ENCODE measurements at regions not wholly inside any gene's neighbourhood (a gene's known extent, or its start where the extent isn't known, plus 50 kb on each side); places are given as distances from the start of the nearest gene placed in this dataset.

- Histone ChIP-seq H3K36me3 (no peaks in the 10 kb centered on the region), H3K4me3 (no peak overlapping the region), H3K9me3 (no peaks in the 10 kb centered on the region), H3K27me3 (no peaks in the 10 kb centered on the region), H3K4me1 (no peaks in the 10 kb centered on the region), H3K27ac (no peak overlapping the region)
- DNase-seq (ENCODE audit: low spot score), result no peak
- no peak for TF ChIP-seq CTCF (IDR thresholded peaks at IDR 0.05)
Observed at GRCh38 chr2:234273887-234274584, 222.8 kb downstream of the ARL4C start.

DNA sequence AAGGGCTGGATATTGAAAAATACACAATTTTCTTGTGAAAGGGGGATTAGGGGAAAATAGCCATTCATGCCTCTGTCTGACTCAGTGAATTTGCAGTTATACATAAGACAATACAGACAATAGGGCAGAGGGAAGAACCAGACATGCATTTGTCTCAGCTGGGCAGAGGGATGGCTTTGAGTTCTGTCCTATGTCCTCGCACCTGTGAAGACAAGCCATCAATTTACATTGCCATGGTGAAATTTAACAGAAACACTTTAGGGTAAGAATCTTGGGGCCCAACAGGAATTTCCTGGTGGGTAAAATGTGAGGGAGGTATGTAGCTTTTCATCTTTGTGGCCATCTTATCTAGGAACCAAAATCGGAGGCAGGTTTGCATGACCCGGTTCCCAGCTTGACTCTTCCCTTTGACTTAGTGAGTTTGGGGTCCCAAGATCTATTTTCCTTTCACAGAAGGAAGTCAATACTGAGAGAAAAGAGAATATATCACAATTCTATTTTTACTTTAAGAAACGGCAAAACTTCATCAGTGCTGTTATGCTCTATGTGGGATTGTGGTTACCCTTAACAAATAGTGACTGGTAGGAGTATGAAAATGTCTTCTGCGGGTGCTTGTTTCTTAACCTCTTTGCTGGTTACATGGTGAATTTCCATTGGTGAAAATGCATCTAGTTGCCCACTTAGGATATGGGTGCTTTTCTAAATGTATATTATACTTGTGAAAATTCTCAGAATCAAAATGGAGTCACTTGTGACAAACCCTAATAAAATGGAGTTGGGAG is 221.8 kb downstream of the SPP2 start:
- Histone ChIP-seq H3K4me3 (no peak overlapping the region), H3K9me3 (no peaks in the 10 kb centered on the region), H3K27ac (no peak overlapping the region), H3K27me3 (no peaks in the 10 kb centered on the region), H3K4me1 (no peaks in the 10 kb centered on the region), H3K36me3 (no peaks in the 10 kb centered on the region)
- no peak for TF ChIP-seq CTCF (IDR thresholded peaks at IDR 0.05)
- no peak for DNase-seq (ENCODE audit: low spot score)

GRCh38 chr2:234271338-234271737 is 220.8 kb downstream of the SPP2 start:
- no peaks in the 10 kb centered on the region for H3K9me3 ChIP-seq
- no peak overlapping the region for H3K4me3 ChIP-seq
- H3K27me3 ChIP-seq, result no peaks in the 10 kb centered on the region
- no peak overlapping the region for H3K27ac ChIP-seq
- no peak for DNase-seq (ENCODE audit: low spot score)
- no peaks in the 10 kb centered on the region for H3K4me1 ChIP-seq
- no peak for TF ChIP-seq CTCF (IDR thresholded peaks at IDR 0.05)
- no peaks in the 10 kb centered on the region for H3K36me3 ChIP-seq

DNA sequence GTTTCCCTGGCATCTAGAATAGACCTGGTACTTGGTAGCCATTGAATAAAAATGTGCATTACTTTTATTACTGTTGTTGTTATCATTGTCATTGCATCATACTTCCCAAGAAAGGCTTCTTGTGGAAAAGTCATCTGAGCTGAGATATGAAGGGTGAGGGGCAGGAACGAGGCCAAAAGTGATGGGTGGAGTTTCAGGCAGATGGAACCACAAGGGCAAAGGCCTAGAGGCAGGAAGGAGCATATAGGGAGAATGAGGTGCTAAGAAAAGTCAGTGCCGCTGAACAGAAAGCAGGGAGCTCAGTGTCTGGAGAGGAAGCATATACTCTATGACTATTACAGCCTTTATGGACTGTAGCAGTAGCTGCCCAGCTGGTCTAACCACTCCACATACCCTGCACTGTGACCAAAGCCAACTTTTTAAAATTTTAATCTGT is 219.3 kb downstream of the SPP2 start:
- no peak for DNase-seq (ENCODE audit: low spot score)
- no peak for TF ChIP-seq CTCF (IDR thresholded peaks at IDR 0.05)
- H3K27ac ChIP-seq, result no peak overlapping the region
- no peak overlapping the region for H3K4me3 ChIP-seq
- no peaks in the 10 kb centered on the region for H3K27me3 ChIP-seq
- no peaks in the 10 kb centered on the region for H3K9me3 ChIP-seq
- H3K36me3 ChIP-seq, result no peaks in the 10 kb centered on the region
- H3K4me1 ChIP-seq, result no peaks in the 10 kb centered on the region

DNA sequence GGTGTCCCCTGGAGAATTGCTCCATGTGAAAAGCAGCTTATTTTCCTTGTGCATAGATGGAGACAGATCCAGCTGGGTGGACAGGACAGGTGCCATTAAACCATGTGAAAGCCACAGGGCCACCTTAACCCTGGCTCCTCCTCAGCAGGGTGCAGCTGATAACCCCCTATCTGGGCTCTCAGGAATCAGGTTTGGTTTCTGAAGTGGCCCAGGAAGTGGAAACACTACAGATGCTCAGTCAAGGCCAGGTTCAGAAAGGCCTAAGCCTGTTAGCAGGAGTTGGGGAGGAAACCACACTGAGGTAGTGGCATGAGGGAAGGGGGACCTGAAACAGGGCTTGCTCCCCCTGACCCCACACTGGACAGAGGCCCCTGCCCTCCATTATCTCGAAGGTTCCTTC is 217.0 kb downstream of the SPP2 start:
- no peaks in the 10 kb centered on the region for H3K9me3 ChIP-seq
- H3K36me3 ChIP-seq, result no peaks in the 10 kb centered on the region
- no peaks in the 10 kb centered on the region for H3K4me1 ChIP-seq
- no peak for TF ChIP-seq CTCF (IDR thresholded peaks at IDR 0.05)
- no peaks in the 10 kb centered on the region for H3K27me3 ChIP-seq
- H3K27ac ChIP-seq, result no peak overlapping the region
- no peak for DNase-seq (ENCODE audit: low spot score)
- no peak overlapping the region for H3K4me3 ChIP-seq

Data from right atrium auricular region (tissue), 2 donors.